Endothelial cell of umbilical vein (primary cell): ENCODE measurements at regions not wholly inside any gene's neighbourhood (a gene's known extent, or its start where the extent isn't known, plus 50 kb on each side); places are given as distances from the start of the nearest gene placed in this dataset.

Experiments
- BruUV-seq: library from RNA; stranded (reverse); fragments of 400-500 nt; replicated peaks from 2 replicates; lab custom pipeline; 2021; lab: Mats Ljungman, UMichigan
- CTCF ChIA-PET: fragments of 300-600, 350-600 bp; sonication (Branson Sonifier 250); formaldehyde crosslinking; loops from one replicate; lab custom pipeline; 2021; ENCODE audit warnings: antibody characterized with exemption, inconsistent platforms; lab: Charles Lee
- POLR2A ChIA-PET: fragments of 300-600, 350-600 bp; sonication (Branson Sonifier 250); formaldehyde crosslinking; loops from one replicate; lab custom pipeline; 2021; ENCODE audit warnings: antibody characterized with exemption, inconsistent platforms; lab: Charles Lee
- DNase-seq: peaks from one replicate; pipeline ENCODE4 v3.0.0-alpha.2; 2011; ENCODE audit warnings: low read depth, low spot score
- FAIRE-seq: peaks from 2 replicates; lab custom pipeline; 2011; peaks lifted over from hg19 to GRCh38; lab: Jason Lieb, UNC
- H2AFZ ChIP-seq: 2 replicates; pipeline ENCODE4 v1.6.0; 2012; ENCODE audit warnings: low read depth, low read length, control low read depth, inconsistent platforms
- H3K27ac ChIP-seq: 2 replicates; pipeline ENCODE4 v1.5.1; 2011; ENCODE audit warnings: low read depth, mild to moderate bottlenecking, control low read depth, low read length, moderate library complexity; ENCODE audit not compliant: insufficient read depth
- H3K27me3 ChIP-seq, 2 experiments: 2 replicates each; pipeline versions ENCODE4 v1.6.0 to v1.6.1; 2011; ENCODE audit warnings: low read length in 2 of 2, mixed read lengths in 1 of 2; ENCODE audit not compliant: control insufficient read depth in 2 of 2, insufficient read depth in 2 of 2
- H3K36me3 ChIP-seq, 2 experiments: 2 replicates in 1 of 2; 3 replicates in 1 of 2; pipeline ENCODE4 v1.5.1; 2011; ENCODE audit warnings: low read length in 2 of 2, mild to moderate bottlenecking in 1 of 2, moderate library complexity in 1 of 2; ENCODE audit not compliant: control insufficient read depth in 2 of 2, insufficient read depth in 2 of 2; ENCODE audit errors: extremely low read depth in 1 of 2
- H3K4me1 ChIP-seq: 3 replicates; pipeline ENCODE4 v1.5.1; 2011; ENCODE audit warnings: mild to moderate bottlenecking, low read length; ENCODE audit not compliant: control insufficient read depth, insufficient read depth; ENCODE audit errors: extremely low read depth
- H3K4me2 ChIP-seq: 2 replicates; pipeline ENCODE4 v1.6.1; 2011; ENCODE audit warnings: low read length, control low read depth, mixed read lengths; ENCODE audit not compliant: insufficient read depth
- H3K4me3 ChIP-seq, 3 experiments: fragments of 200-600 bp in 1 of 3; sonication (generic), shearing (Covaris generic) in 1 of 3; replicated peaks in 1 of 3; 2 replicates each; pipeline ENCODE4 v1.5.1; 2011 to 2016; ENCODE audit warnings: control low read depth in 3 of 3, low read length in 3 of 3, mild to moderate bottlenecking in 2 of 3, inconsistent platforms in 1 of 3, low read depth in 1 of 3, moderate library complexity in 1 of 3; ENCODE audit not compliant: insufficient read depth in 1 of 3
- H3K79me2 ChIP-seq: 2 replicates; pipeline ENCODE4 v1.6.0; 2012; ENCODE audit warnings: low read length, inconsistent platforms; ENCODE audit not compliant: control insufficient read depth, insufficient read depth
- H3K9ac ChIP-seq: replicated peaks from 2 replicates; pipeline ENCODE3; 2011; ENCODE audit warnings: low read length, control low read depth; ENCODE audit not compliant: insufficient read depth; ENCODE audit errors: extremely low read depth
- H3K9me1 ChIP-seq: replicated peaks from 3 replicates; pipeline ENCODE4 v1.6.0; 2011; ENCODE audit warnings: mild to moderate bottlenecking, low read length; ENCODE audit not compliant: control insufficient read depth, insufficient read depth; ENCODE audit errors: extremely low read depth
- H3K9me3 ChIP-seq: replicated peaks from 2 replicates; pipeline ENCODE4 v1.5.1; 2012; ENCODE audit warnings: low read length, inconsistent platforms; ENCODE audit not compliant: control insufficient read depth, insufficient read depth
- H4K20me1 ChIP-seq: replicated peaks from 2 replicates; pipeline ENCODE3; 2011; ENCODE audit warnings: mild to moderate bottlenecking, low read length; ENCODE audit not compliant: control insufficient read depth, insufficient read depth; ENCODE audit errors: extremely low read depth
- CTCF ChIP-seq, 2 donors: IDR thresholded peaks; 1 replicate in 1 of 2; 2 replicates in 1 of 2; pipeline ENCODE4 v1.5.1; 2011; ENCODE audit warnings: low read length in 2 of 2, mild to moderate bottlenecking in 2 of 2, moderate library complexity in 2 of 2, control low read depth in 1 of 2, inconsistent platforms in 1 of 2, low read depth in 1 of 2; ENCODE audit not compliant: insufficient read depth in 1 of 2; ENCODE audit errors: extremely low read depth in 1 of 2
- EZH2 ChIP-seq: IDR thresholded peaks from 2 replicates; pipeline ENCODE4 v1.6.1; 2012; ENCODE audit warnings: borderline replicate concordance, low read depth, mild to moderate bottlenecking, moderate library complexity, low read length, inconsistent platforms; ENCODE audit not compliant: severe bottlenecking
- FOS ChIP-seq: IDR thresholded peaks from 2 replicates; pipeline ENCODE4 v1.6.1; 2011; ENCODE audit warnings: mild to moderate bottlenecking, low read length, moderate library complexity, borderline replicate concordance; ENCODE audit not compliant: insufficient read depth
- GATA2 ChIP-seq: IDR thresholded peaks from 2 replicates; pipeline ENCODE4 v1.7.0; 2011; ENCODE audit warnings: low read depth, mild to moderate bottlenecking, moderate library complexity, mixed read lengths, low read length; ENCODE audit not compliant: insufficient read length, insufficient read depth
- JUN ChIP-seq: IDR thresholded peaks from 2 replicates; pipeline ENCODE4 v1.6.1; 2011; ENCODE audit warnings: borderline replicate concordance, low read depth; ENCODE audit not compliant: insufficient read length, insufficient read depth
- MAX ChIP-seq: IDR thresholded peaks from 2 replicates; pipeline ENCODE4 v1.6.1; 2011; ENCODE audit not compliant: insufficient read depth, insufficient read length
- MYC ChIP-seq: IDR thresholded peaks from one replicate; pipeline ENCODE4 v1.6.1; 2011; ENCODE audit warnings: mild to moderate bottlenecking, low read depth, low read length
- POLR2A ChIP-seq: IDR thresholded peaks from 2 replicates; pipeline ENCODE4 v1.6.1; 2012; ENCODE audit warnings: low read depth, mild to moderate bottlenecking, control low read depth, low read length
- POLR2AphosphoS5 ChIP-seq: IDR thresholded peaks from 2 replicates; pipeline ENCODE4 v1.6.1; 2012; ENCODE audit warnings: low read depth, mild to moderate bottlenecking, control low read depth, low read length, moderate library complexity; ENCODE audit not compliant: insufficient read depth
- dilution Hi-C: fragments of 300-500 bp; cut with MboI; formaldehyde crosslinking; loops from one replicate; pipeline ENCODE4 v1.15.0; 2019; ENCODE audit warnings: low sequenced_read_pairs; ENCODE audit not compliant: extremely low pct_ligation_motif_present
- intact Hi-C: fragments of 100-400 bp; cut with micrococcal nuclease; formaldehyde crosslinking; loops from one replicate; pipeline ENCODE4 v1.10.0; 2022

- Histone ChIP-seq H3K79me2 (no peaks in the 10 kb centered on the region), H3K9me3 (no peaks in the 10 kb centered on the region), H3K4me1 (no peaks in the 10 kb centered on the region), H3K4me2 (no peak overlapping the region), H3K36me3 (no peaks in the 10 kb centered on the region), H2AFZ (no peak overlapping the region), H3K27ac (no peak overlapping the region), H3K9me1 (no peaks in the 10 kb centered on the region), H4K20me1 (no peaks in the 10 kb centered on the region), H3K27me3 (no peaks in the 10 kb centered on the region), H3K4me3 (no peak overlapping the region), H3K9ac (no peak overlapping the region)
- intact Hi-C loops: no loop called here
- FAIRE-seq: no peak
- dilution Hi-C loops: no loop called here
- TF ChIP-seq MAX (no peak), POLR2AphosphoS5 (no peak), MYC (no peak), FOS (no peak), POLR2A (no peak), CTCF (IDR thresholded peaks at IDR 0.05; ENCODE audit: extremely low read depth in 1 of 2, insufficient read depth in 1 of 2, low read depth in 1 of 2, low read length in 2 of 2) (no peak), GATA2 (no peak), JUN (no peak), EZH2 (no peak)
- BruUV-seq: no TSS peak
- POLR2A ChIA-PET: no interaction called here
- CTCF ChIA-PET: no interaction called here
- no peak for DNase-seq
These were observed 146.8 kb upstream of the NALF2 start for GRCh38 chrX:69357317-69357716.
